ENCODE measurements at regions not wholly inside any gene's neighbourhood (a gene's known extent, or its start where the extent isn't known, plus 50 kb on each side); places are given as distances from the start of the nearest gene placed in this dataset.

DNA sequence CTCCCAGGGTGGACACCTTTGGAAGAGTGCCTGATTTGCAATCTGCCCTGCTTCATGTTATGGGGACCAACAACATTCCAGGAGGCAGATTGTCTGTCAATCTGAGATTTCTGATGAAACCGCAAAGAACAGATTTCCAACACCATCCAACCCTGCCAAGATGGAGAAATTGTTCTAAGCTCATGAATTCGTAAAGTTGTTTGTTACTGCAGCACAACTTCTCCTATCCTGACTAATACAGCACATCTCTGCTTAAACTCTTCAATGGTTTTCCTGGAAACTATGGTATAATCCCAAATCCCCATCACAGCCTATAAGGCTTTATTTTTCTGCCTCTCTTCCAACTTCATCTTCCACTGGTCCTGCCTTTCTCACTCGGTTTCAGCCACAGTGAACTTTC, 210.3 kb upstream of the TSHZ3 start:
- no peak for DNase-seq (ENCODE audit: low read depth in 2 of 2)

DNA sequence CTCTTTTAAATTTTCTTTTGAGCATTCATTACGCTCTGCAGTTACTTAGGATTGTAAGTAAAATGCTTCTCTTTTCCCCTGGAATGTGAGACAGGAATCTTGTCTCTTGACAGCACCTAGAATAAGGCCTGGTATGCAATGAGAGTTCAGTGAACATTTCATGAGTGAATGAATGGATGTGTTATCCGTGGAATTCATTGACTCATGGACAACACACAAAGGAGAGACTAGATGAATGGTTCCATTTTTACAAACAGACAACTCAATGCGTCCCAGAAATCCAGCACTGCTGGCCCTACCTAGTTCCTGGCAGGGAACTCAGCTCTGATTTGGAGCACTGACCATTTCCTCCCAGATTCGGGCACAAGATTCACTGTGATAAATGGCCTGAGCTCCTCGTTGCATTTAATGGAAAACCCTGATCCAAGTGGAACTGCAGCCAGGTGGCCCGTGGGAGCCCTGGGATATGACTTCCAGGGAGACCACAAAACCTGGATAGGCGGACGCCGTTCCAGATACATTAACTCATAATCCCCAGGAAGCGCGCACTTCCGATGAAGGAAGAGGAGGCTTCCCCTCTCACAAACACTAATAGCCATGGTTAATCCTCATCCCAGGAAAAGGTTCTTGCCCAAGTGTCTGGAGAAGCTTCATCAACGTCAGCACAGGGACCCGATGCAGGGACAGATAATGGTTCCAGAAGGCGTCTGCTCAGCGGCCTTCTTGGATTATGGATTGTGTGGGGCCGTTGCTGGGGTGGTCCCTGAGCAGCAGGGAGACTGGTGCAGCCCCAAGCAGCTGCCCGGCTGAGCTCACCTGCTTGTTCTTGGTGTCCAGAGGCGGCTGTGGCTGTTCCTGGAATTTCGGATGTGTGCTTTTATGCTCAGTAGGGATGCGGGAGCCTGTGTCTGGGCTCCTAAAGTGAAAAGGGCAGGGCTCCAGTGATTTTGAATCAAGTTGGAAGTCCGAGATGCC, 211.1 kb upstream of the TSHZ3 start:
- DNase-seq (ENCODE audit: low read depth in 2 of 2): no peak

DNA sequence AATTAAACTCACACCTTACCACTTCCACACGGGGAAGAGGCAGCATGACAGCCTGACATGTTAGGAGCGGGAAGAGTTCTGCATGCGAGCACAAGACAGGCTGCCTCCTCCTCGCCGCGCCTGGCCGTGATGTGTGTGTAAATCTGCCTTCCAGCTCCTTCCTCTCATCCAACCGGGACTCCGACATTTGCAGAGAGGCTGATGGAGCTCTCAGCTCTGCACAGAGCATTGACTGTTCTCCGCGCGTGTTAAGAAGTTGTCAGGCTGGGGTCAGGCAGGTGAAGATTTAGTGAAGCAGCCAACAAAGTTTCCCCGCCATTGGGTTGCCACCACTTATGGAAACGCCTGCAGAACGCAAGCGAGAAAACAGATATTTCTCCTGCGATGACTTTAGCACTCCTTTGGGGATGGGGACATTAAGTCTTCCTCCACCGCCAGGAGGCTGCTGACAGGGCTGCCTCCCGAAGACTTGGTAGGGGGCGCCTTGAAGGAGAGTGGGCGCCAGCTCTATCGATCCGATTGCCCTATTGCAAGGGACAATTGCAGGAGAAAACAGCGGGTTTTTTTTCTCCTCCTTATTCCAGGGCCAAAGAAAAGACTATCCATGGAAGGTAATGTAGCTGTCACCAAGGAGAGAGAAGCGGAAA, 213.9 kb upstream of the TSHZ3 start:
- DNase-seq (ENCODE audit: low read depth in 2 of 2): no peak

- DNase-seq (ENCODE audit: low read depth in 2 of 2): no peak
These were observed 218.5 kb upstream of the TSHZ3 start for GRCh38 chr19:31567776-31568175.

- no peak for DNase-seq (ENCODE audit: low read depth in 2 of 2)
These were observed 219.5 kb upstream of the TSHZ3 start for GRCh38 chr19:31568724-31569123.

DNA sequence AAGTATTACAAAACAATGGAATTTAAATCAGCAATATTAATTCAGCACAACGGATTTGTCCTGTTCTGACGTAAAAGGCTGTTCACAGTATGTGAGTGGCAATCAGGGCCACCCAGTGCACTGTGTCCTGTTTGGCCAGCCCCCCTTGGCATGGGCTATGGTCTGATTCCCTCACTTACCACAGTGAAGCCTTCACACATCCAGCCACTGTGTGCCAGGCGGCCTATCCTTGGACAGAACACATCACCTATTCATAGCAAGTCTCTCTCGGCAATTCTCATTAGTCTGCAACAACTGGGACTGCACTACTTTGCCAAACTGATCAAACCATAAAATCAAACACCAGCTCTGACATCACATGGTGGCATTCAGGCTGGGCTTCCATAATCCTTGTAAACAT, 221.5 kb upstream of the TSHZ3 start:
- no peak for DNase-seq (ENCODE audit: low read depth in 2 of 2)

GRCh38 chr19:31572102-31572975, 223.1 kb upstream of the TSHZ3 start:
- DNase-seq (ENCODE audit: low read depth in 2 of 2): no peak

DNA sequence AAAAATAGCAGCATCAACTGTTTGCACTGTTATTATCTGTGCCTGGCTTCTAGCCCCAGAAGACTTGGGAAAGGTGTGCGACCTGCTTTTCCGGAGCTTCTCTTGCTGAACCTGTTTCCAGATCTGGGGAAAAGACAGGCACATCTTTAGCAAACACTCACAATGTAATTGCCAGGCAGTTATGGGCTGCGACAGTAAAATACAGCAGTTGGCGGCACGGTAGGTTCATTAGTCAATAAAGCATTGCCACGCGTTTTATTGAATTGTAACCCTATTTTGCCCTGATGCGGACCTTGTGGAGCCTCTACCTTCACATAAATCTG, 223.7 kb upstream of the TSHZ3 start:
- DNase-seq (ENCODE audit: low read depth in 2 of 2): no peak

DNA sequence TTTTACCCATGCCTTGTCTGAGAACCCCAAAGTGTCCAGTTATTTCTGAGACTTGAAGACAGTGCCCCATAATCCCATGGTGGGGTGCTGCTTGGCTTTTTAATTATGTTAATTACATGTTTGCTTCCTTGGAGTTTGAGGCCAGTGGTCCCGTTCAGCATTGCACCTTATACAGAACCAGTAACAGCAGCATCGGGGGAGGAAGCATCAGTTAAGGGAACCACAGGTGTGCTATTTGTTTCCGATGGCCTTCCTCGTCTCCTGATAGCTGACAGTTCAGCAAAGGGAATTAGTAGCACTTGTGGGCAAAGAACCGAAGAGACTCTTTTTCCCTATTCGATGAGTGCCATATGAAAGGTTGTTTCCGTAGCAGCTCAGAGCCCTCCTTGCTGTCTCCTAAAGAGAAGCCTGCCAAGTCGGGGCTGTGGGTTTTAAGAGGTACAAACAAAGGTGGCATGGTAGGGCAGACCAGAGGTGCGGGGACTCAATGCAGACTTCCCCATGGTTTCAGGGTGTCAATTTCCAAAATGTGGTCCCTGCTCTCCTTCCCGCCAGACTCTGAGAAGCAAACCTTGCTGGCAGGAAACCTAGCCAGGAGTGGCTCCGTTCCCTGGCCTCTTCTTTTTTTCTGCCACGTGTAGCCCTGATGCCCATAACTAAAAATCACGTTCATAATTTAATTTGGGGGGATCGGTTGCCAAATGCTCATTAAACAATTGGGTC, 225.2 kb upstream of the TSHZ3 start:
- DNase-seq (ENCODE audit: low read depth in 2 of 2): no peak

GRCh38 chr19:31575846-31576335, 226.7 kb upstream of the TSHZ3 start:
- DNase-seq (ENCODE audit: low read depth in 2 of 2): no peak

- no peak for DNase-seq (ENCODE audit: low read depth in 2 of 2)
These were observed 229.1 kb upstream of the TSHZ3 start for GRCh38 chr19:31578326-31578725.

DNA sequence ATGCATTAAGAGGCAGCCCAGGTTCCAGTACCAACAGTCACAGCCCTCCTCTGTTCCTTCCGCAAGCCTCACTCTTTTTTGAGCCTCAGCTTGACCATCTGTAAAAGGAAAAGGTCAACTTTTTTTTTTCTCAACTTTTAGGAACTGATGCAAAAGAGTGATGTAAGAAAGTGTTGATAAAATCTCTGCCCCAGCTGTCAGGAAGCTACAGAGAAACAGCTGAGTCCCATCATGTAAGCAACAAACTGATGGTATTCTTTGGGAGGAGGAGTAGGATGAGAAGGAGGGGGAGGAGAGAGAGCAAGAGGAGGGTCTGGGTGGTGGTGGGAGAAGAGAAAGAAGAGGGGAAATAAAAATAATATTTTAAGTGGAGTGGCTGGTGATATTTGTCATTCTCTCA, 233.9 kb upstream of the TSHZ3 start:
- no peak for DNase-seq (ENCODE audit: low read depth in 2 of 2)

DNA sequence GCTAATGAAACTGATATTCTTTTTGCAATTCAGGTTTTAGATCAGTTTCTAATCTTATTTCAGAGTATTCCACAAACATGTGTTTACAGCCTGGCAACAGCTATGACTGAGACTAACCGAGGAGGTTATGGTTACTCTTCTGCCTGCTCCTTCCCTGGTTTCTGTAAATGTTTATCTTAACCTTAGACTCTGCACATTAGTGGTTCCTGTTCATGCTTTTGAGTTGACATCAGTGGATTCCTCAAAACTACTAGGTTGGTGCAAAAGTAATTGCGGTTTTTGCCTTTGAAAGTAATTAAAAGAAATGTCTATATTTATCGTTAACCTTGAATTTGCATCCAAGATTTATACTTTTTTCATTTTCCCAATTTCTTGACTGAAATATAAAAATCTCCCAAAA, 237.0 kb upstream of the TSHZ3 start:
- no peak for DNase-seq (ENCODE audit: low read depth in 2 of 2)

- no peak for DNase-seq (ENCODE audit: low read depth in 2 of 2)
These were observed 239.9 kb upstream of the TSHZ3 start for GRCh38 chr19:31589109-31589508.

DNA sequence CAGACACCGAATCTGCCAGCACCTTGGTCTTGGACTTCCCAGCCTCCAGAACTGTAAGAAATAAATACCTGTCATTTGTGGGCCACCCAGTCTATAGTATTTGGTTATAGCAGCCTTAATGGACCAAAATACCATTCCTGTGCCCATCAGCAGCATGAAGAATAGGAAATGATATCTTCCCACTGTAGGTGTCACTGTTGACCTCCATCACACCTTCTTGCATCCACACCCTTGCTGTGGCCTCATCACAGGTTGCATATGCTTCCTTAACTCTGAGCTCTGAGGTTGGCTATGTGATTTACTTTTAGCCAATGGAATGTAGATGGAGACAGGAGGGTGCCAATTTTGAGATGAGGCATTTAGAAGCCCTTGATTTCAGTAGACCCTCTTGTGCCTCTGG, 242.0 kb upstream of the TSHZ3 start:
- no peak for DNase-seq (ENCODE audit: low read depth in 2 of 2)

DNA sequence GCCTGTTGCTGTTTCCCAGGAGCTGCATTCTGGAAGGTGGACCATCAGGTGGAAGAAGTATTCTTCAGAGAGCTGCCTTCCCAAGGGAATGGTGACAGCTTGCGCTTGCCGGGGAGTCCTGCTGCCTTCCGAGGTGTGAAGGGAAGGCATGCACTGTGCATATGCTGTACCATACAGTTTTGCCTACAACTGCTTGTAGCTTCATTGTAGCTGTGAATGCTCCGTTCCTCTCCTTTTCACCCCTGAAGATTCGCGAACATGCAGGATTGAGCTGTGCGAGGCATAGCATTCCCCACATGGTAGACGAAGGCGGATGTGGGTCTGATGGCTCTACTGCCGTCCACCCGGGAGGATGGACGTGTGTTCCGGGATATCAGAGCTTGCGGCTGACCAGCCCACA, 243.2 kb upstream of the TSHZ3 start:
- DNase-seq (ENCODE audit: low read depth in 2 of 2): no peak

GRCh38 chr19:31594701-31595100, 245.5 kb upstream of the TSHZ3 start:
- no peak for DNase-seq (ENCODE audit: low read depth in 2 of 2)

DNA sequence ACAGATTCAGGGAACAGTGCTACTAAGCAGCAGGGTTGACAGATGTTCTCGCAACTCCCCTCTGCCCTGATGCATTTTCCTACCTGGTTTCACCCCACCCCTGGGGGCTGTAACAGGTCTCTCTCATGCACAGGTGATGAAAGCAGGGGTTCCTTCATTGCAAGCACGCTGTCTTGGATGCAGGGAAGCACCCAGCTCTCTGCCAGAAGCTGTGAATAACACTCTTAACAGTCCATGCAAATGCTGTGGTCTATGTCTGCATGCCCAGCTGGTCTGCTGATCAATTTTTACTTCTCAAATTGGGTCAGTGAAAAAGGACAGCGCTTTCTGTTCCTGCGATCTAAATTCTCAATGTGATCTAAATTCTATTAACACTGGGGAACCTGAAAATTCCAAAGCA, 246.3 kb upstream of the TSHZ3 start:
- no peak for DNase-seq (ENCODE audit: low read depth in 2 of 2)

DNA sequence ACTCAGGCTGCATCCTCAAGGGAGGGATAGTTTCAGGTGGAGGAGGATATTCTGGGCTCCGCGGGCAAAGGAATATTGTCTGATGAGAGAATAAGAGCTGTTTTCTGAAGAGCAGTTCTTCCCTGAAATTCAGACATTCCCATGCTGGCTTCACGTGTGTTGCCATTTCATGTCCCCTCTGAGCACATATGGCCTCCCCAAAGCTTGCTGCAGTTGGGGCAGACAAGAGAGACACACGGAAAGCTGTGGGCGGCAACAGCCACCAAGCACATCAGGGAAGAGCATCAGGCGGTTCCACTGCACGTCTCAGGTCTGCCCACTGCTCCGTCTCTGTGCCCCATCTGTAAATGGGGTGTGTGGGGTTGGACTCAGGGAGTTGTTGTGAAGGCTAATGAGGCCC, 247.5 kb upstream of the TSHZ3 start:
- no peak for DNase-seq (ENCODE audit: low read depth in 2 of 2)

- DNase-seq (ENCODE audit: low read depth in 2 of 2): no peak
These were observed 248.4 kb upstream of the TSHZ3 start for GRCh38 chr19:31597616-31598015.

GRCh38 chr19:31598730-31599238, 249.5 kb upstream of the TSHZ3 start:
- no peak for DNase-seq (ENCODE audit: low read depth in 2 of 2)

All from activated CD8-positive, alpha-beta memory T cell treated with anti-CD3 and anti-CD28 coated beads for 4 hours (primary cell).